ENCODE measurements at regions not wholly inside any gene's neighbourhood (a gene's known extent, or its start where the extent isn't known, plus 50 kb on each side); places are given as distances from the start of the nearest gene placed in this dataset.

DNA sequence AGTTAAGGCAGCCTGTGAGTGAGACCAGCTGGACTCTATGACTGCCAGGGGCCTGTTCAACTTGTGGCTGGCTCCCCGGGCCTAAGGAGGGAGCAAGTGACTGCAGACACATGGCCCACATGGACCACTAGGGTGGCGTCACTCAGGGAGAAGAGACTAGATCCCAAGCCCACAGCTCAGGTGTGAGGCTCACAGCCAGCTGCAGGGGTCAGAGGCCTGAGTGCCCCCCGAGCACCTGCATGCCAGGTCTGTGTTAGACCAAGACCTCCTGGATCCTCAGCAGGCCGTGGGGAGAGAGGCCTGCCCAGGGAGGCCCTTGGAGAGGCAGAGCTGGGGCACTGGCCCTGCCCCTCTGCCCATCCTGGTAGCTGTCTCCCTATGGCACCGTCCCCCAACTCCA lies 142.4 kb upstream of the RUNX3 start:
- H2AK5ac ChIP-seq (ENCODE audit: insufficient read length, low read length), result no peak overlapping the region
- peaks cover 1 to 8% of the 10 kb centered on the region in 2 experiments; a peak in 3 of 4 replicates for H3K4me1 Mint-ChIP-seq
- H3K79me1 ChIP-seq (ENCODE audit: insufficient read depth, low read depth, low read length, poor library complexity, severe bottlenecking), result no peaks in the 10 kb centered on the region
- no peak overlapping the region for H4K5ac ChIP-seq (ENCODE audit: insufficient read length, low read depth, low read length)
- H3K4me1 ChIP-seq (ENCODE audit: insufficient read depth, low read length), result no peaks in the 10 kb centered on the region
- no peak for DNase-seq
- H3T11ph ChIP-seq (ENCODE audit: low read length), result no peak overlapping the region
- no peak overlapping the region for H2BK5ac ChIP-seq (ENCODE audit: insufficient read length, low read length)
- H3K23me2 ChIP-seq (ENCODE audit: insufficient read length, low read depth, low read length, poor library complexity, severe bottlenecking), result no peaks in the 10 kb centered on the region
- H2BK120ac ChIP-seq (ENCODE audit: low read depth, low read length, poor library complexity, severe bottlenecking), result no peak overlapping the region
- H2BK15ac ChIP-seq (ENCODE audit: low read depth, low read length), result no peak overlapping the region
- no peaks in the 10 kb centered on the region; the same call in 1 of the 2 replicates for H3K27me3 ChIP-seq (ENCODE audit: insufficient read depth, low read length)
- H3K4ac ChIP-seq (ENCODE audit: low read depth, low read length), result no peak overlapping the region
- no peak overlapping the region for H2BK20ac ChIP-seq (ENCODE audit: low read depth, low read length, poor library complexity, severe bottlenecking)
- H3K27me3 Mint-ChIP-seq (ENCODE audit: low read depth), result no peaks in the 10 kb centered on the region; the same call in 1 of the 2 replicates
- H3K4me2 ChIP-seq (ENCODE audit: insufficient read depth, insufficient read length, low read length), result no peak overlapping the region
- no peak overlapping the region for H3K27ac ChIP-seq (ENCODE audit: insufficient read length, low read depth, low read length)
- no peaks in the 10 kb centered on the region; a peak in 1 of 7 replicates for H3K36me3 Mint-ChIP-seq (ENCODE audit: insufficient read depth in 1 of 3, low read depth in 3 of 3)
- no peak overlapping the region for H3K18ac ChIP-seq (ENCODE audit: insufficient read length, low read depth, low read length)
- no peak overlapping the region for H4K8ac ChIP-seq (replicated peaks; ENCODE audit: insufficient read length, low read depth, low read length)
- H3K79me2 ChIP-seq (ENCODE audit: insufficient read depth, low read length), result no peaks in the 10 kb centered on the region
- H3K23ac ChIP-seq (ENCODE audit: insufficient read length, low read depth, low read length), result no peak overlapping the region
- H2AFZ ChIP-seq (ENCODE audit: low read length), result no peak overlapping the region
- TF ChIP-seq, protein P1, sequence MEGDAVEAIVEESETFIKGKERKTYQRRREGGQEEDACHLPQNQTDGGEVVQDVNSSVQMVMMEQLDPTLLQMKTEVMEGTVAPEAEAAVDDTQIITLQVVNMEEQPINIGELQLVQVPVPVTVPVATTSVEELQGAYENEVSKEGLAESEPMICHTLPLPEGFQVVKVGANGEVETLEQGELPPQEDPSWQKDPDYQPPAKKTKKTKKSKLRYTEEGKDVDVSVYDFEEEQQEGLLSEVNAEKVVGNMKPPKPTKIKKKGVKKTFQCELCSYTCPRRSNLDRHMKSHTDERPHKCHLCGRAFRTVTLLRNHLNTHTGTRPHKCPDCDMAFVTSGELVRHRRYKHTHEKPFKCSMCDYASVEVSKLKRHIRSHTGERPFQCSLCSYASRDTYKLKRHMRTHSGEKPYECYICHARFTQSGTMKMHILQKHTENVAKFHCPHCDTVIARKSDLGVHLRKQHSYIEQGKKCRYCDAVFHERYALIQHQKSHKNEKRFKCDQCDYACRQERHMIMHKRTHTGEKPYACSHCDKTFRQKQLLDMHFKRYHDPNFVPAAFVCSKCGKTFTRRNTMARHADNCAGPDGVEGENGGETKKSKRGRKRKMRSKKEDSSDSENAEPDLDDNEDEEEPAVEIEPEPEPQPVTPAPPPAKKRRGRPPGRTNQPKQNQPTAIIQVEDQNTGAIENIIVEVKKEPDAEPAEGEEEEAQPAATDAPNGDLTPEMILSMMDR (conservative IDR thresholded peaks at IDR 0.05), result no peak
- no peak overlapping the region for H3K9ac ChIP-seq (ENCODE audit: extremely low read depth, insufficient read length, low read length)
- H3K27ac Mint-ChIP-seq, result no peak overlapping the region
- no peaks in the 10 kb centered on the region for H3K9me3 ChIP-seq (ENCODE audit: control insufficient read depth, low read depth, low read length)
- no peak overlapping the region for H2BK12ac ChIP-seq (ENCODE audit: insufficient read length, low read depth, low read length)
- no peak overlapping the region for H3K56ac ChIP-seq (ENCODE audit: insufficient read length, low read depth, low read length)
- no CpG with 5 or more reads among the region's 5 CpGs for WGBS (ENCODE audit: extremely low coverage, insufficient read length, low lambda C conversion rate)
- H3K9me3 Mint-ChIP-seq, result peaks cover 5 to 6% of the 10 kb centered on the region in 2 experiments
- H3K14ac ChIP-seq (ENCODE audit: insufficient read depth, low read length), result no peak overlapping the region
- no peaks in the 10 kb centered on the region for H4K20me1 ChIP-seq (ENCODE audit: control insufficient read depth, insufficient read depth, insufficient read length)
- no peak overlapping the region for H4K91ac ChIP-seq (ENCODE audit: insufficient read length, low read depth, low read length)
- H3K4me3 Mint-ChIP-seq, result no peak overlapping the region

All from H9 (cell line).